Activated gamma-delta T cell treated with anti-CD3 and anti-CD28 coated beads, Interleukin-2, amount 50 U/mL, for 16 hours (primary cell): ENCODE measurements at regions not wholly inside any gene's neighbourhood (a gene's known extent, or its start where the extent isn't known, plus 50 kb on each side); places are given as distances from the start of the nearest gene placed in this dataset.

Experiments used
- DNase-seq: peaks from one replicate; pipeline ENCODE4 v3.0.0-alpha.2; 2020; ENCODE audit warnings: low read depth

DNA sequence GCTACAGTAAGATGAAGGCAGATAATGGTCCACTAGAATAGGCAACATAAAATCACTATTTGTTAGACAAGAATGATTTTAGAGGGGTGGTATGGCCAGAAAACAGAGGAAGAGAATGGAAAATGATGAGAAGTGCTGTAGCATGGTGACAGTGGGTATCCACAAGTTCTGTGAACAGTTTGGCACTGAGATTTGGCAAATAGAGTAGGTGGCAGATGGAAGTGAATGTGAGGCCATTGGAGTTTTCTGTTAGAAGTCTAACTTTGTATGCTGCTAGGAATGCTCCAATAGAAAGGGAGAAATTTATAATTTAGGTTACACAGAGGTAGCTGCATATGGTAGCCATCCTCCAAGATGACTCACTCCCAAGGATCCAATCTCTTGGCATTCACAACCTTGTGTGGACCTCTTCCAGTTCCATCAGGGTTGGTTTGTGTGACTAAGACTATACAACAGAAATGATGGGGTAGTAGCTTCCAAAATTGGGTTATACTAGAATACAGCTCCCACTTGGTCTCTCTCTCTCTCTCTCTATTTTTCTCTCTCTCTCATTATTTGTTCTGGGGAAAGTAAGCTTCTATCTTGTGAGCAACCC is 646.9 kb upstream of the ZNF608 start:
- DNase-seq = no peak

DNA sequence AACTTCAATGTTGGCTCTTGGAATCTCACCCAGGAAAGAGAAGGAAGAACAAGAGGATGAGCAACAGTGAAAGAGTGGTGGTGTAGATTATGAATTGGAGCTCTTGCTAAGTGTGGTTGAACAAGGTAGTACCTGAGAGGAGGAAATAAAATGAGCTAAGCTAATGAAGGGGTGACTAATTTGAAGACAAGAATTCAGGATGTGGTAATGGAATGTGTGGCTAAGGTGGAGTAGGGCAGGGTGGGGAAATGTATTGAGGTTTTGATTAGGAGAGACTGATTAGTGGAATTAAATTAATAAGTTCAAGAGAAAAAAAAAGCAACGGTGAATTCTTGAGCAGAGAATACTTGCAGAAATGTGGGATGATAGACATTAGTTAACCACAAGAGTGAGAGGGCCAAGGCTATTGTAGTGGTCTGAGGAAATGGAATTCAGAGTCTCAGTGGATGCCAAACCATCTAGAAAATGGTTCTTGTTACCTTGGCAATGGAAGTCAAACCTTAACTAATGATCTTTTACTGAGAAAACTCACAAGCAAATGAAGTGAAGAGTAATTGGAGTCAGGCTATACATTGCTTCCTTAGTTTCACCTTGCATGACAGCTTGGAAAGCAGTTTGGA is 648.3 kb upstream of the ZNF608 start:
- no peak for DNase-seq

- DNase-seq = no peak
These were observed 650.0 kb upstream of the ZNF608 start for GRCh38 chr5:125396462-125396861.

- no peak for DNase-seq
These were observed 652.0 kb upstream of the ZNF608 start for GRCh38 chr5:125398466-125398865.

DNA sequence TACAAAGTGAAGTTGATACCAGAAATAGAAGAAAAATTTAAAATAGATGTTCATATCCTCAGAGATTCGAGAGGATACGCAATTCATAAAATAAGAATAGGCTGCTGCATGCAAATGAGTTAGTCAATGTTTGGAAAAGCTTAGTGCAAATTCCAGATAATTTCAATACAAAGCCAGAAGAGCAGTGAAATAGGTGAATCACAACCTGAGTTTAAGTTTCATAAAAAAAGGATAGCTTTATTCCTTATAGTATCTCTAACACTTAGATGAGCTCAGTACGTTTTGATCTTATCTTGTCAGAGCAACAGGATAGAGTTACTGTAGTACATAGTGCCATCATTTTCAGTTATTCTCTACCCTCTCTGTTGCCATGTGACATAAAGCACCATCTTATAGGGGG is 653.4 kb upstream of the ZNF608 start:
- no peak for DNase-seq

DNA sequence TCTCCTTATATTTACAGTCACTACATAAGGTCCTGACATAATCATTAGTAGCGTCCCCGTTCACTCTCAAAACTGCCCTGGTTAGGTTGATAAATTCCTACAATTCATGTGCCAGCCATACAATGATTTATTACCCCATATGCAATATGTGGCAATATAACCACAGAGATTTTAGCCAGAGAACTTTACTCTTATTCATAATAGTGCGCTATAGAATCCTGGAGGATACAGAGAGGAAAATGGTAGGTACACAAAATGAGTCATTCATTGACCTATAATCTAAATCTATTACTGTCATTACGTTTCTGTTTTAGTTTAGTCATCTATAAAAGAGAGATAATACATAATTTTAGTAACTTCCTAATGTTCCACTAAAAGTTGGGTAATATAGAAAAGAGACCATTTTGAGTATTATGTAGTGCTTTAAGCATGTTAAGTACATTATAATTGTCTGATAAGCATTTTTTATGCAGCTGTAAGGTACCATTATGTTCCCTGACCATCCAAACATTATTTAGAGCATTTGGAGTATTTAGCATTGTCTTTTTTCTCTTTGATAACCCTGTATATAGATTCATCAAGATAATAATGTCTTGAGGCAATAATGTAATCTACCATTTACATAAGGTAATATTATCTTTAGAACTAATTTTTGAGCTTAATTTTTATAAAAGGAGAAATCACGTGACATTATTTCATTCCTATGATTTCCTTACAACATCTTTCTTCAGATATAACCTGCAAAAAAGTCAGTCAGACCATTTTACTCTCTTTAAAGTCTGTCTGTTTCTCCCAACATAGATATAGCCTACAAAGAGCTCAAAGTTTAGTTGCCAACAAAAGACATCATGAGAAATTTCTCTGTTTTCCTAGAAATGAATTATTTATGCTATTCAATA is 655.5 kb upstream of the ZNF608 start:
- DNase-seq = no peak

DNA sequence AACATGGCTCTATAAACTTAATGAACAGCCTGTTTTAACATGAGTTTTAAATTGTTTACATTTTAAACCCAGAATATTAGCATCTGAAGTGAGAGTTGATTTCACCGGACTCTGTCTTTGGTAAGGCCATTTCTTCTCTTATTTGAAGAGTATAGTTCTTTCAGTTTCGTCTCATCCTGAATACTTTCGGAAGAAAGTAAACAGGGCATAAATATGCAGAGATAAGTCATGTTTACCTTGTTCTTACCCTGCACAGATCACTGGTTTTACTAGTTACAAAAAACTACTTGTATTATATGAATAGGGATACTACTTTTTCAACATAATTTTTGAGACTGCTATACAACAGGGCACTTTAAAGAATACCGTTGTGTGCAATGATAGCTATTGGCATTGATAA is 656.3 kb upstream of the ZNF608 start:
- DNase-seq = no peak

DNA sequence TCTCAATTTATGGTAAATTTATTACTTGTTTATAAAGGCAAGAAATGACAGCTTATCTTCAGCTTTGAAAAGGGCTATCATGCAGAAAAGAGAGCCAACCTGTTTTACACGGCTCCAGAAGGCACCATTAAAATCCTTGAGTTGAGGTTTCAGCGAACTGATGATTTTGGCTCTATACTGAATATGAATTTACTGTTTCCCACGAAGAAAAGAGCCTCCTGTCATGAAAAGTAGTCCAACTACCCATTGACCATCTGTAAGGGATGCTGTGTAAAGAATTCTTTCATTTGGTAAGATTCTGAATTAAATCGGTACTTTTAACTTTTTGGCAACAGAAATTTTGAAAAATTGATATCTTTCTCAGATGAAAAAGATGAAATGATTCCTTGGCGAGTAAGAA is 657.6 kb upstream of the ZNF608 start:
- no peak for DNase-seq

DNA sequence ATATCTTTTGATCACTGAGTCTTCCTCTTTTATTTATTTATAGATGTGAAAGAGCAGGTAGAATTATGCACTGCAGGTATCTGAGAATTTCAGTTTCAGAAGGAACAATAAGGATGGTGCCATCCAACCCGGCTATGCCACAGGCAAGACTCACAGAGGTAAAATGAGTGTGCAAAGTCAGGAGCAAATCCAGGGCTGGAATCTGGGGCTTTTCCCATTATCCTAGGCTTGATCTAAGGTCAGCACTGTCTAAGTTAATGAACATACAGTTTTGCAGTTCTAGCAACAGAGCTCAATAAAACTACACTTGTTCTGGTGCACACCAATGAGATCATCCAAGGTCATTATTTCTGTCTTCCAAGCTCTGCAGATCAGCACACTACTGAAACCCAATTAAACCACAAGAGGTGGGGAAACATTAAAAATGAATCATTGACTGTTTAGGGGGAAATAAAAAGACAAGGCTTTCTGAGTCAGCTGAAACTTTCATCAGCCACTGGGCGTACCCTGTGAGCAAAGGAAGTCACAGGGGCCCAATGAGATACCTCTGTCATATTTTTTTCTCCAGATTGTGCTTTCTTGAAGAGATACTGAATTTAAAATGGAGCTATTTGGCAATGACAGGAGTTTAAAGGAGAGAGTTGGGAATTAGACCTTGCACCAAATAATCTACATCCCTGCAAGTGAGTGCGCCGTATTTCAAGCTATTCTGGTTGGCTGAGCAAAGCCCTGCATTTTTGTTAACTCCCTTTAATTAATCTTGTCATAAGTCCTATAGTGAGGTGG is 662.2 kb upstream of the ZNF608 start:
- no peak for DNase-seq

DNA sequence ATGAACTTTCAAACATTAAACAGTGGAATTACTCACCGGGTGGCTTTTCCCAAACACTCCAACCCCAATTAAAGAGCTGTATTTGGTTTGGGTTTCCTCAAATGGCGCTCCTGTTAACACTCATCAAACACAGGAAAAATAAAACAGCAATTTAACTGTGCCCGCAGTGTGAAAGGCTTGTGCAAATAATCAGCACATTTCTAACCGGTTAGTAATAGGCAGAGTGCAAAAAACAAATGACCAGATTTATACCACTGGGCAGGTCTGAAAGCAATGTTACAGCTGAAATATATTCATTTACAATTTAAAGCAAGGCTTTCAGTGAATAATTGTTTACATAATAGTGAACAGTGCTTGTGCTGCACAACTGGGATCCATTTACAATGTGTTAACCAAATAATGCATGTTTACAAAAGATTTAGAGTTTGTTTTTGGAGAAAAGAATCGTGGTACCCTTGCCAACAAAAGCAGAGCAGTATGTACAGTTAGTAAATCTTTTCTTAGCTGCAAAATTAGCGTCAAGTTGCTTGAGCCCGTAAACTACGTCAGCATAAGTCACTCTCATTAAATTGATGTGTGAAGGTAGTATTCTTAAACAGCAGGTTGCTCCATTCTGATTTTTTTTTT is 662.9 kb upstream of the ZNF608 start:
- no peak for DNase-seq

DNA sequence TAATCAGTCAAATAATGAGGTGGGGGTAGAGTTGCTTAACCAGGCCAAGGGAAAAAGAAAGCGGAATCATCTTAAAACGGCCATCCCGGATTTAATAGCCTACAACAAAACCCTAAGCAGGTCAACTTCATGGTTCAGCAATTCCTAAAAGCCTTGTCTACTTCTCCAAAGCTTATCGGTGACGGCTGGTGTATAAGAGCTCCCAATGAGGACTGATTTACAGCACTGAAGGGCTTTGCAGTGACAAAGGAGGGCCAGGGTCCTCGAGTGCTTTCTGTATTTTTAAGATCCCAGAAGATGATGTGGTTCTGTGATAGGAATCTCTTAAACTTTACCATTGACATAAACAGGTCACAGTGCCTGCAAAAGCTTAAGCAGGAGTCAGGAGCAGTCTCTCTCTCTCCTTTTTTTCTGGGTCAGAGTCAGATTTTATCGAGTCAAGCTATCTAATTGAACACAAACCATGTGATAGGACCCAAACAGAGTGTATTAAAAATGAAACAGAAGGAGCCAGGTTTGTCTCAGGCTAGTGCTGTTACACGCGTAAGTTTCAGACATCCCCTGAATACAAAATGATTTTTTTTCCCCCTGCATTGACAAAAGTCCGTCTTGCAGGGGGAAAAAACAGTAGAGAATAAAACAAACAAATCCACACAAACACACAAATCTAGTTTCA is 663.6 kb upstream of the ZNF608 start:
- DNase-seq = no peak

GRCh38 chr5:125410537-125411070 is 664.2 kb upstream of the ZNF608 start:
- DNase-seq = no peak

- no peak for DNase-seq
These were observed 664.8 kb upstream of the ZNF608 start for GRCh38 chr5:125411071-125411743.

DNA sequence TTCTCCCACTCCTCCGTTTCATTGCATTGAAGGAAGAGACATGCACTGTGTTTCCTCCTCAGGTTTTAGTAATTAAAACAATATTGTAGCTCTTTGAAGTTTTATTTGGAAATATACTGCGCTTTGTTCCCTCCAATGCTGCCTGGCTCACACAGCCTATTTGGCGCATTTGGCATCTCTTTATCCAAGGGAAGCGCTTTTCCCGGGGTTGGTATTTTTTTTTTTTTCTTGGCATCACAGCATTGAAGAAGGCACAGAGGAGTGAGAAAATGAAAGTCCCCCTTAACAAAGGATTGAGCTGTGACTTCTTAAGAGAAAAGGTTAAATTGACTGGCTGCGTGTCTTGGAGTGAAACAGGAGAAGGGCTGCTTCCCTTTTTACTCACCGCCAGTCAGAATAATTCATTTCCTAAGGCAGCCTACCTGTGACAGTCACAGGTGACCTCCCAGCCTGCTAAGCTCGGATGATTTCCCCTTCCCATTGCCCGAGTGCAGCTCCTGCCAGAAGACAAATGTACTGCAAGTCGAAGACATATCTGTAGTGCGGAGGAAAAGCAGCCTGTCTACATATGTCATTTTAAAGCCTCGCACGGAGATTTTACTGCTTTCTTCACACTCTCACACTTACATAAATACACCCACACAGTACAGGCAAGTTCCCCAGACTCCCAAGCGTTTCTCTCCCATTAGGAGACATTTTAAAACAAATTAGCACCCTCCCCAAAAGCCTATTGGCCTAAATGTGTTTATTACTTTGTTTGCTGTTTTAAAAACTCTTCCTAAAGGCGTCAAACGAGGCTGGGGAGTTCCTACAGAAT is 665.5 kb upstream of the ZNF608 start:
- no peak for DNase-seq

DNA sequence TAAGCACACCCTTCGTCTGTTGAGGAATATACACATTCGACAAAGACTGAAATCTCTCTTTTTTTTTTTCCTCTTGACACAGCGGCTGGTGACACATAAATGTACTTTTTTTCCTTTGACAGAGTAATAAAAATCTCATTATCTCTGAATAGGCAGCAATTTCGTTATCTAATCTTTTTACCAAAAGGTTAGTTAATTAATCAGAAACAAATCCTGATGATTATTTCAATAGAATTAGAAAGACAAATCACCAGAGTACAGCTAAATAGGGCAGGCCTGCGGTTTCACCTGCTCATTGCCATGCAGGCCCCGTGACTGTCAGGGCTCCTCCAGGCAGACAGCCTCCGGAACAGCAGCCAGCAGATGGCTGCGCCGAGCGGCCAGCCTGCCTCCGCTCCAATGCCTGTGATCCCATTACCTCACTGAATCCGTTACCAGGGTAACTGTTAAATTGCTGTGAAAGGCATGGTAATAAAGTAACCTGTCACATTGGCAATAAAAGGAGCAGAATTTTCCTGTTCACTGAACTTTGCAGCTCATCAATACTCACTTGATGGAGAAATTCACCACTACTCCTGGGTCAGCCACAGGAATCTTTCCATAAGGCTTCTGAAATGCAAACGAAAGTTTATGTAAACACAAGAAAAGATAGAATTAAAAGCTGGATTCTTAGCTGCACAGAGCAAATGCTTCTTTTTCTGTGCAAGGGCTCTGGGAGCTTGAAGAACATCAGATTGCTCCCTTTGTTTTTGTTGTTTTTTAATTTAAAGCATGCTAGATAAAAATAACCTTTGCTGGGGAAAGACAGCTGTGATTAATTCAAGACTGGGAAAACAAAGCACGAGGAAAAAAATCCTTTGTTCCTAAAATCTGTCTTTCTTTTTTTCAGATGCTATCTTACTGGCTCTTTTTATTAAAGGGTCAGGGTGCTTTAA is 666.4 kb upstream of the ZNF608 start:
- DNase-seq = no peak

- DNase-seq = no peak
These were observed 667.2 kb upstream of the ZNF608 start for GRCh38 chr5:125413496-125414274.

- DNase-seq = no peak
These were observed 668.7 kb upstream of the ZNF608 start for GRCh38 chr5:125415126-125415525.

- DNase-seq = no peak
These were observed 669.6 kb upstream of the ZNF608 start for GRCh38 chr5:125416055-125416454.
